NCI-H460 (cell line): ENCODE measurements at regions not wholly inside any gene's neighbourhood (a gene's known extent, or its start where the extent isn't known, plus 50 kb on each side); places are given as distances from the start of the nearest gene placed in this dataset.
"Not testable (repeated sequence)": the region's sequence is repeated elsewhere in the genome, so short reads cannot be mapped to it uniquely, and the experiment has no call there.

Source experiments
- DNase-seq: peaks from one replicate; pipeline ENCODE4 v3.0.0-alpha.2; 2016; ENCODE audit warnings: low read depth; ENCODE audit errors: extremely low read depth

- DNase-seq: peak; percentile 32
Measured at GRCh38 chr18:11512096-11513025, 97.0 kb upstream of the SLC35G4 start.

- no peak for DNase-seq
Measured at GRCh38 chr18:11511434-11512095, 97.8 kb upstream of the SLC35G4 start.

- no peak for DNase-seq
Measured at GRCh38 chr18:11506856-11507255, 102.5 kb upstream of the SLC35G4 start.

- no peak for DNase-seq
Measured at GRCh38 chr18:11505993-11506392, 103.4 kb upstream of the SLC35G4 start.

GRCh38 chr18:11504962-11505361 is 104.4 kb upstream of the SLC35G4 start:
- DNase-seq: no peak

GRCh38 chr18:11502368-11502767 is 107.0 kb upstream of the SLC35G4 start:
- no peak for DNase-seq

GRCh38 chr18:11501352-11501751 is 108.0 kb upstream of the SLC35G4 start:
- no peak for DNase-seq

GRCh38 chr18:11500153-11501122 is 109.0 kb upstream of the SLC35G4 start:
- DNase-seq: peak; percentile 71

- DNase-seq: no peak
Measured at GRCh38 chr18:11498821-11499220, 110.6 kb upstream of the SLC35G4 start.

GRCh38 chr18:11497585-11497984 is 111.8 kb upstream of the SLC35G4 start:
- DNase-seq: no peak

GRCh38 chr18:11496526-11497172 is 112.7 kb upstream of the SLC35G4 start:
- no peak for DNase-seq

- DNase-seq: no peak
Measured at GRCh38 chr18:11495441-11495840, 114.0 kb upstream of the SLC35G4 start.

GRCh38 chr18:11494107-11494506 is 115.3 kb upstream of the SLC35G4 start:
- no peak for DNase-seq

GRCh38 chr18:11489266-11489899 is 120.0 kb upstream of the SLC35G4 start:
- DNase-seq: no peak

GRCh38 chr18:11488175-11488574 is 121.2 kb upstream of the SLC35G4 start:
- no peak for DNase-seq

- no peak for DNase-seq
Measured at GRCh38 chr18:11487390-11487789, 122.0 kb upstream of the SLC35G4 start.

GRCh38 chr18:11482271-11482670 is 127.1 kb upstream of the SLC35G4 start:
- DNase-seq: no peak

- DNase-seq: no peak
Measured at GRCh38 chr18:11480692-11481091, 128.7 kb upstream of the SLC35G4 start.

- DNase-seq: not testable (repeated sequence)
Measured at GRCh38 chr18:11479031-11479430, 130.4 kb upstream of the SLC35G4 start.

GRCh38 chr18:11470941-11471340 is 138.5 kb upstream of the SLC35G4 start:
- DNase-seq: no peak
